ENCODE measurements at regions not wholly inside any gene's neighbourhood (a gene's known extent, or its start where the extent isn't known, plus 50 kb on each side); places are given as distances from the start of the nearest gene placed in this dataset.

DNA sequence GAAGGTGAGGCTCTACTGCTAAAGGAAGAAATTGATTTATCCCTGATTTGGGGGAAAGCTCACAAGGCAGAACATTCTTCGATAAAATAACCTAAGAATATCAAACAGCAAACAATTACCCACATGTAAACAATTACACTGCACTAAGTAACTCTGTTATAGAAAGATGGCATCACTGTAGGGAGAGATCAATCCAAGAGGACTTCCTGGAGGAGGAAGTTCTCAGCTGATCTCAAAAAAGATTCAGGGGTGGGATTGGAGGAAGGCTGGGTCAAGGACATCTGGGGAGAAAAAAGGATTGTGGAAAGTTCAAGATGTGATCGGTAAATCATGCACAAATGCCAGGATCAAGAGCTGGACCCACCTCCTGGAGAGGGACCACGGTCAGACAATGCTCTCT lies 361.0 kb upstream of the SULF2 start:
- no peak overlapping the region for H3K27ac Mint-ChIP-seq (ENCODE audit: unreplicated experiment)
- intact Hi-C loops (cut with micrococcal nuclease; ENCODE audit: unreplicated experiment) = no loop called here
- peaks cover 10% of the 10 kb centered on the region for H3K9me3 Mint-ChIP-seq (ENCODE audit: unreplicated experiment)
- Histone ChIP-seq H3K27me3 (replicated peaks; ENCODE audit: control insufficient read depth, insufficient read depth, low read length) (no peaks in the 10 kb centered on the region), H3K9me3 (peaks cover 4% of the 10 kb centered on the region), H3K4me3 (ENCODE audit: low read depth, low read length) (no peak overlapping the region), H3K36me3 (ENCODE audit: control insufficient read depth, insufficient read depth, low read length) (no peaks in the 10 kb centered on the region), H3K4me1 (no peaks in the 10 kb centered on the region)
- TF ChIP-seq, protein P1, sequence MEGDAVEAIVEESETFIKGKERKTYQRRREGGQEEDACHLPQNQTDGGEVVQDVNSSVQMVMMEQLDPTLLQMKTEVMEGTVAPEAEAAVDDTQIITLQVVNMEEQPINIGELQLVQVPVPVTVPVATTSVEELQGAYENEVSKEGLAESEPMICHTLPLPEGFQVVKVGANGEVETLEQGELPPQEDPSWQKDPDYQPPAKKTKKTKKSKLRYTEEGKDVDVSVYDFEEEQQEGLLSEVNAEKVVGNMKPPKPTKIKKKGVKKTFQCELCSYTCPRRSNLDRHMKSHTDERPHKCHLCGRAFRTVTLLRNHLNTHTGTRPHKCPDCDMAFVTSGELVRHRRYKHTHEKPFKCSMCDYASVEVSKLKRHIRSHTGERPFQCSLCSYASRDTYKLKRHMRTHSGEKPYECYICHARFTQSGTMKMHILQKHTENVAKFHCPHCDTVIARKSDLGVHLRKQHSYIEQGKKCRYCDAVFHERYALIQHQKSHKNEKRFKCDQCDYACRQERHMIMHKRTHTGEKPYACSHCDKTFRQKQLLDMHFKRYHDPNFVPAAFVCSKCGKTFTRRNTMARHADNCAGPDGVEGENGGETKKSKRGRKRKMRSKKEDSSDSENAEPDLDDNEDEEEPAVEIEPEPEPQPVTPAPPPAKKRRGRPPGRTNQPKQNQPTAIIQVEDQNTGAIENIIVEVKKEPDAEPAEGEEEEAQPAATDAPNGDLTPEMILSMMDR (IDR thresholded peaks at IDR 0.05; ENCODE audit: insufficient read depth in 1 of 2, low read depth in 1 of 2, low read length in 1 of 2, severe bottlenecking in 1 of 2, unreplicated experiment in 1 of 2) = no peak
- CTCF ChIA-PET = no interaction called here
- no peaks in the 10 kb centered on the region for H3K4me1 Mint-ChIP-seq (ENCODE audit: low read depth, unreplicated experiment)
- H3K4me3 Mint-ChIP-seq (ENCODE audit: unreplicated experiment) = no peak overlapping the region
- H3K36me3 Mint-ChIP-seq (ENCODE audit: insufficient read depth, unreplicated experiment) = no peaks in the 10 kb centered on the region
- H3K27me3 Mint-ChIP-seq (ENCODE audit: insufficient read depth, unreplicated experiment) = peaks cover 6% of the 10 kb centered on the region
- BruUV-seq (replicated peaks) = no TSS peak
- no peak for DNase-seq
- POLR2A ChIA-PET = no interaction called here

DNA sequence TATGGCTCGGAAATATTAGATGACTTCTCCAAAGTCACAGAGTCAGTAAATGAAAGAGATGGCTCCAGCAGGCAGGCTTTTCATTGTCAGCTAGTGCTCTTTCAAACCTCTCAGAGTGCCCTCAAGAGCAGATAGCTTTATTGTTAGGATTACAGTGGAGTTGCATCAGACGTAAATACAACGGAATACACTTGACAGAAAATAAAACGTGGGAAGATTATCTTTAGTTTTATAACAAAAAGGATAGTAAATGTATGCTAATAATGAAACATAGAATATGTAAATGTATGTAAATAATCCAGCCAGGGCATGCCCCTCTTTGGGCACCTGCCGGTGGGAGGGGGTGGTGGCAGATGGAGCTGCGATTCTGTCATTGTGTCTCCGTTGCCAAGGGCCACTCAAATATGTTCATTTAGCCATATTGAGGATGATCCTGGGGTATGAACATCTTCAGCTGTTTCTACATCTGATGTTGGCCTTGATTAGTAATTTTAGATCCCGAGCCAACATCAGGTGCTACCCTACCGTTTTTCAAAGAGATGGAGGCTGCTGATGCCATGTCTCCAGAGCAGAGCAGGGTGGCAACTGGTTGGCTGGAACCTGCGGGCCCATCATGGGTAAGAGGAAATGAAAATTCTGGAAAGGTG lies 358.3 kb upstream of the SULF2 start:
- POLR2A ChIA-PET = interaction anchor here (0.6 kb wide), 1 partner anchor 249 kb away, joined by 3 read pairs; no protein-coding TSS in a partner anchor
- peaks cover 12% of the 10 kb centered on the region for H3K4me1 ChIP-seq

DNA sequence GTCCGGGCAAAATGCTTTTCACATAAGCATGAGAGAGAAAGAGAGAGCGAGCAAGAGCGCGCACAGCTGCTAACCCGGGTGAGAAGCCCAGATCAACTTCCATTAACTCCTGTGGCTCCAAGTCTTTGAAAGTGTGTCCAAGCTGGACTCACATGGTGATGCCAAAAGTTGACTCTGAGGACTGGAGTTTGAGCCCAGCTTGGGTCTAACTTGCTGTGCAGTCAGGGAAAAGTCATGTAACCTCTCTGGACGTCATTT lies 357.2 kb upstream of the SULF2 start:
- H3K27ac Mint-ChIP-seq (ENCODE audit: unreplicated experiment) = no peak overlapping the region
- ChIA-PET POLR2A (no interaction called here), CTCF (no interaction called here)
- no TSS peak for BruUV-seq (replicated peaks)
- peaks cover 6% of the 10 kb centered on the region for H3K27me3 Mint-ChIP-seq (ENCODE audit: insufficient read depth, unreplicated experiment)
- peaks cover 10% of the 10 kb centered on the region for H3K9me3 ChIP-seq
- H3K4me3 ChIP-seq (ENCODE audit: low read depth, low read length) = no peak overlapping the region
- peaks cover 10% of the 10 kb centered on the region for H3K9me3 Mint-ChIP-seq (ENCODE audit: unreplicated experiment)
- no peaks in the 10 kb centered on the region for H3K36me3 ChIP-seq (ENCODE audit: control insufficient read depth, insufficient read depth, low read length)
- no peak for DNase-seq
- no peak overlapping the region for H3K4me3 Mint-ChIP-seq (ENCODE audit: unreplicated experiment)
- H3K36me3 Mint-ChIP-seq (ENCODE audit: insufficient read depth, unreplicated experiment) = no peaks in the 10 kb centered on the region
- peaks cover 12% of the 10 kb centered on the region for H3K4me1 ChIP-seq
- intact Hi-C loops (cut with micrococcal nuclease; ENCODE audit: unreplicated experiment) = no loop called here
- peaks cover 6% of the 10 kb centered on the region for H3K4me1 Mint-ChIP-seq (ENCODE audit: low read depth, unreplicated experiment)
- H3K27me3 ChIP-seq (replicated peaks; ENCODE audit: control insufficient read depth, insufficient read depth, low read length) = no peaks in the 10 kb centered on the region
- TF ChIP-seq, protein P1 (IDR thresholded peaks at IDR 0.05; ENCODE audit: insufficient read depth in 1 of 2, low read depth in 1 of 2, low read length in 1 of 2, severe bottlenecking in 1 of 2, unreplicated experiment in 1 of 2) = no peak

More for the DNA sequence above, 358.3 kb upstream of the SULF2 start:
- TF ChIP-seq, protein P1 (IDR thresholded peaks at IDR 0.05; ENCODE audit: insufficient read depth in 1 of 2, low read depth in 1 of 2, low read length in 1 of 2, severe bottlenecking in 1 of 2, unreplicated experiment in 1 of 2) = no peak
- Histone ChIP-seq H3K9me3 (peaks cover 10% of the 10 kb centered on the region), H3K4me3 (ENCODE audit: low read depth, low read length) (no peak overlapping the region), H3K27me3 (replicated peaks; ENCODE audit: control insufficient read depth, insufficient read depth, low read length) (no peaks in the 10 kb centered on the region), H3K36me3 (ENCODE audit: control insufficient read depth, insufficient read depth, low read length) (no peaks in the 10 kb centered on the region)
- Mint-ChIP-seq H3K4me3 (ENCODE audit: unreplicated experiment) (no peak overlapping the region), H3K9me3 (ENCODE audit: unreplicated experiment) (peaks cover 10% of the 10 kb centered on the region), H3K36me3 (ENCODE audit: insufficient read depth, unreplicated experiment) (no peaks in the 10 kb centered on the region), H3K27ac (ENCODE audit: unreplicated experiment) (no peak overlapping the region), H3K27me3 (ENCODE audit: insufficient read depth, unreplicated experiment) (peaks cover 6% of the 10 kb centered on the region), H3K4me1 (ENCODE audit: low read depth, unreplicated experiment) (peaks cover 6% of the 10 kb centered on the region)
- BruUV-seq (replicated peaks) = no TSS peak
- CTCF ChIA-PET = interaction anchor here (0.7 kb wide), 1 partner anchor 152 kb away, joined by 3 read pairs; no protein-coding TSS in a partner anchor
- DNase-seq = no peak
- intact Hi-C loops (cut with micrococcal nuclease; ENCODE audit: unreplicated experiment) = no loop called here

All from Caco-2 (cell line).